ENCODE measurements at regions not wholly inside any gene's neighbourhood (a gene's known extent, or its start where the extent isn't known, plus 50 kb on each side); places are given as distances from the start of the nearest gene placed in this dataset.

GRCh38 chrX:145532176-145532780 lies 285.0 kb downstream of the SPANXN1 start:
- H3K4me1 ChIP-seq = no peaks in the 10 kb centered on the region
- H3K4me3 ChIP-seq = no peak overlapping the region
- no peaks in the 10 kb centered on the region for H3K36me3 ChIP-seq
- no peaks in the 10 kb centered on the region for H3K9me3 ChIP-seq
- TF ChIP-seq CTCF (IDR thresholded peaks at IDR 0.05) = no peak
- no peak for TF ChIP-seq POLR2A (IDR thresholded peaks at IDR 0.05)
- H3K27me3 ChIP-seq = no peaks in the 10 kb centered on the region
- H3K27ac ChIP-seq = no peak overlapping the region
- no peak for DNase-seq

GRCh38 chrX:145533534-145533933 lies 284.1 kb upstream of the SLITRK2 start:
- Histone ChIP-seq H3K27me3 (no peaks in the 10 kb centered on the region), H3K4me3 (no peak overlapping the region), H3K36me3 (no peaks in the 10 kb centered on the region), H3K27ac (no peak overlapping the region), H3K9me3 (no peaks in the 10 kb centered on the region), H3K4me1 (no peaks in the 10 kb centered on the region)
- no peak for DNase-seq
- no peak for TF ChIP-seq CTCF (IDR thresholded peaks at IDR 0.05)
- TF ChIP-seq POLR2A (IDR thresholded peaks at IDR 0.05) = no peak

- Histone ChIP-seq H3K36me3 (no peaks in the 10 kb centered on the region), H3K4me1 (no peaks in the 10 kb centered on the region), H3K9me3 (peaks cover 0 to 5% (median 0%) of the 10 kb centered on the region in 4 donors), H3K27ac (no peak overlapping the region), H3K4me3 (no peak overlapping the region), H3K27me3 (no peaks in the 10 kb centered on the region)
- no peak for TF ChIP-seq POLR2A (IDR thresholded peaks at IDR 0.05)
- TF ChIP-seq CTCF (IDR thresholded peaks at IDR 0.05) = no peak
- no peak for DNase-seq
These were observed 268.1 kb upstream of the SLITRK2 start for GRCh38 chrX:145549496-145549895.

GRCh38 chrX:145552643-145553042 lies 265.0 kb upstream of the SLITRK2 start:
- Histone ChIP-seq H3K9me3 (no peaks in the 10 kb centered on the region), H3K27ac (no peak overlapping the region), H3K27me3 (no peaks in the 10 kb centered on the region), H3K4me1 (no peaks in the 10 kb centered on the region), H3K4me3 (no peak overlapping the region), H3K36me3 (no peaks in the 10 kb centered on the region)
- no peak for TF ChIP-seq POLR2A (IDR thresholded peaks at IDR 0.05)
- TF ChIP-seq CTCF (IDR thresholded peaks at IDR 0.05) = no peak
- no peak for DNase-seq

GRCh38 chrX:145553702-145554101 lies 263.9 kb upstream of the SLITRK2 start:
- no peaks in the 10 kb centered on the region for H3K27me3 ChIP-seq
- DNase-seq = no peak
- H3K4me1 ChIP-seq = no peaks in the 10 kb centered on the region
- H3K27ac ChIP-seq = no peak overlapping the region
- TF ChIP-seq CTCF (IDR thresholded peaks at IDR 0.05) = no peak
- no peak for TF ChIP-seq POLR2A (IDR thresholded peaks at IDR 0.05)
- no peak overlapping the region for H3K4me3 ChIP-seq
- no peaks in the 10 kb centered on the region for H3K36me3 ChIP-seq
- no peaks in the 10 kb centered on the region for H3K9me3 ChIP-seq

- no peak for DNase-seq
- Histone ChIP-seq H3K27ac (no peak overlapping the region), H3K4me3 (no peak overlapping the region), H3K4me1 (no peaks in the 10 kb centered on the region), H3K27me3 (no peaks in the 10 kb centered on the region), H3K36me3 (no peaks in the 10 kb centered on the region), H3K9me3 (no peaks in the 10 kb centered on the region)
- TF ChIP-seq POLR2A (IDR thresholded peaks at IDR 0.05) (no peak), CTCF (IDR thresholded peaks at IDR 0.05) (no peak)
These were observed 254.5 kb upstream of the SLITRK2 start for GRCh38 chrX:145563159-145563558.

Data from Peyer's patch (tissue), 4 donors.